Kidney capillary endothelial cell (primary cell): ENCODE measurements at regions not wholly inside any gene's neighbourhood (a gene's known extent, or its start where the extent isn't known, plus 50 kb on each side); places are given as distances from the start of the nearest gene placed in this dataset.
"Not testable (repeated sequence)": the region's sequence is repeated elsewhere in the genome, so short reads cannot be mapped to it uniquely, and the experiment has no call there.

Experiments used
- DNase-seq: peaks from one replicate; pipeline ENCODE4 v3.0.0-alpha.2; 2018; ENCODE audit warnings: low spot score

DNA sequence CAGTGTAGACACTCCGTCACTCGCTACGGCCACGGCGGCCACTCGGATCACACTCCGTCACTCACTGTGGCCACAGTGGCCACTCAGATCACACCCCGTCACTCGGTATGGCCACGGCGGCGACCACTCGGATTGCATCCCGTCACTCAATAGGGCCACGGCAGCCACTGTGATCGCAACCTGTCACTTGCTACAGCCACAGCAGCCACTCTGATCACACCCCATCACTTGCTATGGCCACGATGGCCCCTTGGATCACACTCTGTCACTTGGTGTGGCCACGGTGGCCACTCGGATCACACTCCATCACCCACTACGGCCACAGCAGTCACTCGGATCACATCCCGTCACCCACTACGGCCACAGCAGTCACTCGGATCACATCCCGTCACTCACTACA lies 175.3 kb downstream of the LAT start:
- DNase-seq, result not testable (repeated sequence)

DNA sequence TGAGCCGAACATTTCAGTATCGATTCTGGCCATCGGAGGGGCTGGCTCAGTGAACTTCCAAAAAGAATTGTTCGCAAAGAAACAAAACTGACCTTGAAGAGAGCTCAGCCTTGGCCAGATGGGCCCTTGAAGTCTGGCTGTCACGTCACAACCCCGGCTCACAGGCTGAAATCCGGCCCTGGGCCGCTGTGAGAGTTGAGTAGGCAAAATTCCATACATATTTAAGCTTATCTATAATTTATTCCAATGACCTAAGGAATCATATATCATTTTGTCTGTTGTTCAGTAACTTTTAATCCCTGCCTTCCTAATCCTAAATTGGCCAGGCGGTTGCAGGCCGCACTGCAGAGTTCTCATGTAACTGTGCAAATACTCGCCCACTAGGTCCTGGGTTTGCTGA lies 174.8 kb downstream of the LAT start:
- DNase-seq, result not testable (repeated sequence)

DNA sequence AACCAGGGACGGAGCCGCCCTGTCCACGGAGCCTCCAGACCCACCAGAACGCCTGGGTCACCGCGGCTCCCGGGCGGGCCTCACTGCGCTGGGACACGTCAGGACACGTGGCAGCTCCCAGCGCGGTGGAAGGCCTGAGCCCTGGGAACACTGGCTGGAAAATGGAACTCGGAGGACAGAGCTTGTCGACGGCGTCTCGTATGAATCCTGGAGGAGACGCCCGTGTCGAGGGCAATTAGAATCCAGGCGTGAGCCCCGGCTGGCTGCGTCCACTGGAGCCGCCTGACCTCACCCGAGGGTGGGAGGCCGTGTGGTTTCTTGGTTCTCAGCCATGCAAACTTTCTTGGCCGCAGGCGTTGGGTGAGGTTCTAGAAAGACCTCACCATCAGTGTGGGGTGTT lies 173.9 kb downstream of the LAT start:
- DNase-seq, result no peak

DNA sequence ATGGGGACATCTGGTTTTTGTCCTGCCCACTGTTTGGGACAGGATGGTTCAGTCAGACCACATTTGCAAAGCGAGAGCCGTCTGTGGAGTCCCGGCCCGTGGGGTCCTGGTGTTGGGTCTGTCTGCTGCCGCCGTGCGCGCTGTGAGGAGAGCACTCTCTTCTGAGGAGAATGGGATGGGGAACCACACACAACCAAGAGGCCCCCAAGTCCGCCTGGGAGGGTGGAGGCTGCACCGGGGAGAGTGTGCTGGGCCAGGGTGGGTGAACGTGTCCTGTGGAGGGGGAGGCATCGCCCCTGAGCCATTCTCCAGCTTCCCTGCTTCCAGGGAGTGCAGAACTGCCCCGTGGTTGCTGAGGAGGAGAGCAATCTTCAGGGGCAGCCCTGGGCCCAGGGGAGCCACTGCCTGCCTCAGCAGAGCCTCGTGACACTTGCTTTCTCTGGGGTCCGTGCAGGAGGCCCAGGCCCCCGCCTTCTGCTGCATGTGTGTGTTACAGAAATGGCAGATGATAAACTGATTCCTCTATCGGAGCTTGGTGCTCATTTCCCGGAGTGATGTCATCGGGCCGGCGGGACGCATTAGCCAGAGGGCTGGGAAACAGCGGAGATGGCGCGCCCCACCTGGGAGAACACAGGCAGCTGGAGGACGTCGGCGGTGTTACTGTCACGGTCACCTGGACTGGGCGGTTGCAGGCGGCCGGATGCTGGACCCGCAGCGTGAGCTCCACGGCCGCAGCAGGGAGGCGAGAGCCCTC lies 173.4 kb downstream of the LAT start:
- not testable (repeated sequence) for DNase-seq

DNA sequence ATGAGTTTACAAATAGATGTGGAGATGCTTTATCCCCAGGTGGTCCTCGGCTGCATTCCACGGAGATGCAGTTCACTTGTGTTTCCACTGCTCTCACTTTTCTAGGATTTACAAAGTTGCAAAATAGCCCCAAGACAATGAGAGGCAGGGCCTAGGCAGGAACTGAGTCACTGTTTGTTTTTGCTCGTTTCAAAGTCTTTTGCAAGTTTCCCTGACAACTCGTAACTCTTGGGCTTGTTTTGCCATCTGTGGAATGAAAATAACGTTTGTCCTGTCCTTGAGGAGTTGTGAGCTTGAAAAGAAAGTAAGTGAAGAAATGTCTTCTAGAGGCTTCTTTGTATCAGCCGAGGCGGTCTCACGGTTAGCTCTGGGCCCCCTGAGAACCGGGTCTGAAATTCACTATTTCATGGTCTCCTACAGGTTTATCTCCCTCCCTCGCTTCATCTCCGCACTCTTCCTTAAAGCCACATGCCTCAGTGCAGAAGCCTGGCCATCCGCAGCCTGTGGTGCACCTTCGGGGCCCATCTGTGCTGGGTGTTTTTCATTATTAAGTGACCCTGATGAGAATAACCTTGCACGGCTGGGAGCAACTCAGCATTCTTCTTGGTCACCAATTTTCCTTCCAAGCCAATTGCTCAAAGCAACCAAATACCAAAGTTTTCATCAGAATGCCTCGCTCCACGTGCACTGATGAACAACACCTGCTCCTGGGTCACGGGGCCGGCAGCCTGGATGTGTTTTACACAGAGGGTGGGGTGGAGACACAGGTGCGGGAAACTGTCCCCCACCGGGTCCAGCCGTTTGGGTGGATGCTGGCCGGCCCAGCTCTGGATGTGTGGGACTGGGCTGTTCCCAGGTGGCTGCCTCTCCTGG lies 172.4 kb downstream of the LAT start:
- DNase-seq, result peak; percentile 87

DNA sequence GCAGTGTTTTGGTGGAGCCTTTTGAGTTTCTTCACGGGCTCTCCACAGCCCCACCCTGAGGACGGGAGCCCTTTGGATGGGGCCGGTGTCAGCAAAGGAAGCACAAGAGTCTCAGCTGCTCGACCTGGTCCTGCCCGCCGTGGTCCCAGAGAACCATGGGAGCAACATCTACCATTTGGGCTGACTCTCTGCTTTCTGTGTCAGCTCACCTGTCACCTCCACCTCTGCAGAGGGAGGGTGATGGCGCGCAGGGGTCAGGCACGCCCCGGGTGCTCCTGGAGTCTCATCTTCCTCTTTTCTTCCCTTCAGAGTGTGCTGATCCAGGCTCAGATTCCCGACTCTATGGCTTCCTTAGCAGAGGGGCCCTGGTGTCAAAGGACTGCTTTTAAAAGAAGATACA lies 171.7 kb downstream of the LAT start:
- no peak for DNase-seq

DNA sequence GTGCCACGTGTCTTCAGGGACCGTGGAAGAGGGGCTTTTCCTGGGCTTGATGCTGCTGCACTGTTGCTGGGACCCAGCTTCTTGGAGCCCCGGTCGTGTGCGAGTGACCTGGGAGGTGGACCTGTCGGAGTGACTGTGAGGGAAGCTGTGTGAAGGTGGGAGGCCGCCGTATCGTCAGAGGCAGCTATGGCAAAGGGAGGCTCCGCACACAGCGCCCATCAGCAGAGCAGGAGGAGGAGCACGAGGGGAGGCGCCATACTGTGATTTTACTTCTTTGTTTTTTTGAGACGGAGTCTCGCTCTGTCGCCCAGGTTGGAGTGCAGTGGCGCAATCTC lies 171.0 kb downstream of the LAT start:
- not testable (repeated sequence) for DNase-seq

DNA sequence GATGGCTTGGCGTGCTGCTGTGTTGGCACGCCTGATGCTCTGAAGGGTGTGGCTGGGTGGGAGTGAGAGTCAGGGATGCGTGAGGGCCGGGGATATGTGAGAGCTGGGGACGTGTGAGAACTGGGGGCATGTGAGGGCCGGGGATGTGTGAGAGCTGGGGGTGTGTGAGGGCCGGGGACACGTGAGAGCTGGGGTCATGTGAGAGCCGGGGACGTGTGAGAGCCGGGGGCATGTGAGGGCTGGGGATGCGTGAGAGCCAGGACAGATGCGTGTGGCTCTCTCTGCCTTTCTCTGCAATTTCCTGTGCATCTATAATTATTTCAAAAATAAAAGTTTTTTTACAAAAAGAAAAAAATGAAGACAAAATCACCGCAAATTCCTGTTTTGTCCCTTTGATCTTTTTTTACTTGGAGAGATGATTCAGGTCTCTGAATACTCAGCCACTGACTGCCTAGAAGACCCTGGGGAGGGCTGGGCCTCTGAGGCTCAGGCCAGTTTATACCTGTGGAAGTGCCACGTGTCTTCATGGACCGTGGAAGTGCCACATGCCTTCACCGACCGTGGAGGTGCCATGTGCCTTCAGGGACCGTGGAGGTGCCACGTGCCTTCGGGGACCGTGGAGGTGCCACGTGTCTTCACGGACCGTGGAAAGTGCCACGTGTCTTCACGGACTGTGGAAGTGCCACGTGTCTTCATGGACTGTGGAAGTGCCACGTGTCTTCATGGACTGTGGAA lies 170.4 kb downstream of the LAT start:
- DNase-seq, result not testable (repeated sequence)

DNA sequence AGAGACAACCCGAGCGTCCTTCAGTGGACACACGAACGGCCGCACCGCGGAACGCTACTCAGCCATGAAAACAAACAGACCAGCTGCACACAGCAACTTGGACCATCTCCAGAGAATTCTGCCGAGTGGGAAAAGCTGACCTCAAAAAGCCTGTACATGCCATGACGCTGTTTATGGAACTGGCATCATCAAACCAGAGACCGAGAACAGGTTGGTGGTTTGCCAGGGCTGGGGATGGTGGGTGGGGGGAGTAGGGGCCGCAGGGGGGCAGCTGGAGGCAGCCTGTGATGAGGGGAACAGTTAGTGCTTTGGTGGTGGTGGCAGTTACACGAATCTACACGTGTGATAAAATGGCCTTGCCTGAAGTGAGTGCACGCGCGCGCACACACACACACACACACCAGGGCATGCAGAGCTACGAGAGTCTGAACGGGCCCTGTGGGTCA lies 169.8 kb downstream of the LAT start:
- DNase-seq, result no peak

DNA sequence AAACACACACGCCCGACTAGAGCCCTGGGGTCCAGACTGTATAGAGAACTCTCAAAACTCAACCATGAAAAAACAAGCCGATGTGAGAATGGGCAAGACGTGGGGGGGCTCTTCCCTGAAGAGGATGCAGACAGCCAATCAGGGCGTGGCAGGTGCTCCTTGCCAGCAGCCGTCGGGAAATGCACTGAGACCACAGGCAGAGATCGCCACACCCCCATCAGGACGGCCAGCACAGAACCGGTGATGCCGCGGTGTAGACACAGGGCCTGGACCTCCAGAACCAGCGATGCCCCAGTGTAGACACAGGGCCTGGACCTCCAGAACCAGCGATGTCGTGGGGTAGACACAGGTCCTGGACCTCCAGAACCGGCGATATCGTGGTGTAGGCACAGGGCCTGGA lies 169.2 kb downstream of the LAT start:
- DNase-seq, result no peak

DNA sequence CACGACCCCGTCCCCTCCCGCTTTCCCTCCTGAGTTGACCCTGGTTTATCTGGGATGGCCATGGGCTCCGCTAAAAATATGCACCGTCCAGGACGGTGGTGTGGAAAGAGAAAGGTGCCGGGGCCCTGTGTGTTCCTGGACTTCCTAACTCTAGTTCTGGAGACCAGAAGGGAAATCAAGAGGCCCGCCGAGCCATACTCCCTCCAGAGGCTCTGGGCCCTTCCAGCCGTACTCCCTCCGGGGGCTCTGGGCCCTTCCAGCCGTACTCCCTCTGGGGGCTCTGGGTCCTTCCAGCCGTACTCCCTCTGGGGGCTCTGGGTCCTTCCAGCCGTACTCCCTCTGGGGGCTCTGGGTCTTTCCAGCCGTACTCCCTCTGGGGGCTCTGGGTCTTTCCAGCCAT lies 168.5 kb downstream of the LAT start:
- DNase-seq, result not testable (repeated sequence)

DNA sequence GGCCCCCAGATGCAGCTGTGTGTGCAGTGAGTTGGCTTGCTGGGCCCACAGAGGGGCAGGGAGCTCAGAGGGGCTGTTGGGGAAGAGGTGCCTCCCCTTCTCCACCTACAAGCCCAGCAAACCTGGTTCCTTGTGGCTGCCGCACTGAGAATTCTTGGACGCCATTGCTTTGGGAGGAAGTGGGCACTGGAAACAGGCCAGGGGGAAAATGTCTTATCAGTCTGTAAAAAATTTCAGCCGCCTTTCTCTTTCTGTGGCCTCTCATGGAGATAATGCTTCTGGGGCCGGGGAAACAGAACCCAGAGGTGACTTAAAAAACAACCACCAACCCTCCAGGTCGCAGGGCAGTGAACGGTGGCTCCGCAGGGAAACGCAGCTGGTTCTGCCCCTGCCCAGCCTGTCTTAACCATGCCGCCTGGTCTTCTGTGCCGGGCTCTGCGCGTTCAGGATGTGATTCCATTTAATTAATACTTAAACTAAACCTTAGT lies 167.7 kb downstream of the LAT start:
- not testable (repeated sequence) for DNase-seq

DNA sequence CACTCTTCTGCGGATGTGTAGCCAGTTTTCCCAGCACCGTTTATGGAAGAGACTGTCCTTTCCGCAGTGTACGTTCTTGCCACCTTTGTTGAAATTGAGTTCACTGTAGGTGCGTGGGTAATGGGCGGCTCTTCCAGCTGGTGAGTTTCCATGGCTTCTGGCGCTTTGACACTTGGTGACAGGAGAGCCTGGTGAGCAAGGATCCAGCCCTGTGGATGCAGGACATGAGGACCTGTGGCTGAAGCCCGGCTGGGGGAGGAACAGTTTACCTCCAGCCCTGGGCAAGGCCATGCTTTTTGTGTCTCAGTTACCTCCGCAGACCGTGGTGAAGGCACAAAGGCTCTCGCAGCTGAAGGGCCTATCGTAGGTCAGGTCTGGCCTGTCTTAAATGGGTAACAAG lies 166.5 kb downstream of the LAT start:
- DNase-seq, result no peak

DNA sequence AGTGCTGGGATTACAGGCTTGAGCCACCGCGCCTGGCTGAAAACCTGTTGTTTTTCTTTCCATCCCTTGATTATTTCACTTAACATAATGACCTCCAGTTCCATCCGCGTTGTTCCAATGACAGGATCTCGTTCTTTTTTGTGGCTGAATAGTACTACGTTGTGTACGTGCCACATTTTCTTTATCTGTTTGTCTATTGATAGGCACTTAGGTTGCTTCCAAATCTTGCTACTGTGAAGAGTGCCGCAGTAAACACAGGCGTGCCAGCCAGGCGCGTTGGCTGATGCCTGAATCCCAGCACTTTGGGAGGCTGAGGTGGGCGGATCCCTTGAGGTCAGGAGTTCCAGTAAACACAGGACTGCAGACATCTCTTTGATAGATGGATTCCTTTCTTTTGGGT lies 165.1 kb downstream of the LAT start:
- not testable (repeated sequence) for DNase-seq

DNA sequence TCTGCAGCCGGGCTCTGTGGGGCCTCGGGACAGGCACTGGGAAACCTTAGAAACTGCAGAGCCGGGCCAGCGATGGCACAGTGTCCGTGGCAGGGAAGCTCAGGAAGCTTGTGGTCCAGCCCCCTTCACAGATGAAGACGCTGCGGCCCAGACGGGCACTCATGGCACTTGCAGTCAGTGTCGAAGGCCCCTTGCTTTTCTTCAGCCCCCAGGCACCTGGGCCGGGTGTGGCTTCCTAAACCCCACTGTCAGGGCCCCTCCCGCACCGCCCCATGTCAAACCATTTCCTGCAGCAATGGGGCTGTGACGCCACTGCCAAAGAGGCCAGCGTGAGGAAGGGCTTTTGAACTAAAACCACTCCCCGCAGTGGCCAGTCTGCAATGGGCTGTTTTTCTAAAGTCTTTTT lies 164.0 kb downstream of the LAT start:
- DNase-seq, result no peak

DNA sequence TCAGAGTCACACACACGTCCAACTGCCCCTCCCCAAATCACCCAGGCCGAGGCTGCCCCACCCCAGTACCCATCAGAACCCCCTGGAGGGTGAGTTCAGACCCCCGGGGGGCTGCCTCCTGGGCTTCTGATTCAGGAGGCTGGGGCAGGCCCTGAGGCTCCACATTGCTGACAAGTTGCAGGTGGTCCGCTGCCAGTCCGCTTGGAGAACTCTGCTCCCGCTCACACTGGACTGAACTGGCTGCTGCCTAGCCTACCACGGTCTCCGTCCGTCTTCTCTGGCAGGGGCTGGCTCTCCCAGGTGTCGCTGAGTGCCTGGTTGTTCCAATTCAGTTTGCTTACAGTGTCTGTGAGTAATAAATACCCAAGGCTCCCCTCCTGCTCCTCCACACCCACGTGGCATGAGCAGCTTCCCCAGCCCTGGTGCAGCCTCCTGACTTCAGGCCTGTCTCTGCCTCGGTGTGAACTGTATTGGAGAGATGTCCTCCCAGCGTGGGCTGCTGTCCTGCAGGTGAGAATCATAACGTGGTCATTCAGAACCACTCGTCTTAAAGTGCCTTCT lies 163.4 kb downstream of the LAT start:
- no peak for DNase-seq

DNA sequence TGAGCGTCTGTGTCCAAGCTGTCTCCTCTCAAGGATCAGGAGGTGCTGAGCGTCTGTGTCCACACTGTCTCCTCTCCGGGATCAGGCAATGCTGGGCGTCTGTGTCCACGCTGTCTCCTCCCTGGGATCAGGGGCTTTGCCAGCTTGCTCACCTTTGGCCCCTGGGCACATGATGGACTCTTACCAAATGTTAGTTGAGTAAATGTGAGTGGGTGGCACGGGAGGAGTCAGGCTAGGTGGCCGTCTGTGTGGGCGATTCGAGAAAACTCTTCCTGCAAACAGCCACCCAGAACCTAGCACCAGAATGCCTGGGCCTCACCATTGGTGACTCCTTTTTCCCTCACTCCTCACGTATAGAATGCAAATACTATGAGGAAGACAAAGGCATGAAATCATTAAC lies 162.9 kb downstream of the LAT start:
- not testable (repeated sequence) for DNase-seq

DNA sequence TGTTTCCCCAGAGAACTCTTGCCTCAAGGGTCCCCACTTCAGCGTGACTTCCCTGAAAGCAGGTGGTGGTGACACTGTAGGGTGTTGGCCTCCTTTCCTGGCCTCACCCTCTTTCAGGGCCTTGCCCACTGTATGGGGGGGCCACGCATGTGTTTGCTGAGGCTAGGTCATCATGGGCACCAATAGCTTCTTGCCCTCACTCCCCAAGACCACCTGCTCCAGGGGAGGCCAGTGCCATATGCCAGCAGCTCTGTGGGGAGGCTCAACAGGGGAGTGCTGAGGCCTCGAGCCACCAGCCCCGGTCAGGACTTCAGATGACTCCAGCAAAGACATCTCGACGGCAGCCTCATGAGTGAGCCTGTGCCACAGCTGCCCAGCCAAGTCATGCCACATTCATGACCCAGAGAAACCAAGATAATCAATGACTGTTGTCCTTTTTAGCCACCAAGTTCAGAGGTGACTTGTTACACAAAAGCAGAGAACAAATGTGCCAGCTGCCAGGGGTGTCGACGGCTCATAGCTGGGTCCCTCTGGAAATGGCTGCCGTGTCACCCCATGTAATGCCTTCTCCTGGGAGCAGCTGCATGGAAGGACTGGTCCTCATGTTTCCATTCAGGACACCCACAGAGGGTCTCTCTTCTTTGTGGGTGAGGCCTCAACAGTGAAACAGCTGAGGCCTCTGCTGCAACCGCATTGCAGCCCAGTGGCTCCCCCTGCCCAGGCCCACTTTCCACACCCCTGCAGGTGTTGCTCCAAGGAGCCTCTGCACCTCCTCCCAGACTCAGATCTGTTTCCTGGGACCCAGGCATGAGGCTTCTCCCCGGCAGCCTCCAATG lies 162.2 kb downstream of the LAT start:
- DNase-seq, result not testable (repeated sequence)

DNA sequence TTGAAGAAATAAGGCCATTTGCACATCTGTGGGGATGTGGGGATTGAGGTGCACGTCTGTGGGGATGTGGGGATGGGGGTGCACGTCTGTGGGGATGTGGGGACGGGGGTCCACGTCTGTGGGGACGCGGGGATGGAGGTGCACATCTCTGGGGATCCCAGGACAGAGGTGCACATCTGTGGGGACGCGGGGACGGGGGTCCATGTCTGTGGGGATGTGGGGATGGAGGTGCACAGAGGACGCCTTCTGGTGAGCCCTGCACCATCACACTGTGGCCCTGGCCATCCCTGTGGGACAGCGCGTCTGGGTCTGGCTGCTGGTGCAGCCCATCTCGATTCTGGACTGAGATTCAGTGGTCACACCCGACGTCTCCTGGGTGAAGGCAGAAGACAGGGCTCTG lies 161.4 kb downstream of the LAT start:
- DNase-seq, result no peak

DNA sequence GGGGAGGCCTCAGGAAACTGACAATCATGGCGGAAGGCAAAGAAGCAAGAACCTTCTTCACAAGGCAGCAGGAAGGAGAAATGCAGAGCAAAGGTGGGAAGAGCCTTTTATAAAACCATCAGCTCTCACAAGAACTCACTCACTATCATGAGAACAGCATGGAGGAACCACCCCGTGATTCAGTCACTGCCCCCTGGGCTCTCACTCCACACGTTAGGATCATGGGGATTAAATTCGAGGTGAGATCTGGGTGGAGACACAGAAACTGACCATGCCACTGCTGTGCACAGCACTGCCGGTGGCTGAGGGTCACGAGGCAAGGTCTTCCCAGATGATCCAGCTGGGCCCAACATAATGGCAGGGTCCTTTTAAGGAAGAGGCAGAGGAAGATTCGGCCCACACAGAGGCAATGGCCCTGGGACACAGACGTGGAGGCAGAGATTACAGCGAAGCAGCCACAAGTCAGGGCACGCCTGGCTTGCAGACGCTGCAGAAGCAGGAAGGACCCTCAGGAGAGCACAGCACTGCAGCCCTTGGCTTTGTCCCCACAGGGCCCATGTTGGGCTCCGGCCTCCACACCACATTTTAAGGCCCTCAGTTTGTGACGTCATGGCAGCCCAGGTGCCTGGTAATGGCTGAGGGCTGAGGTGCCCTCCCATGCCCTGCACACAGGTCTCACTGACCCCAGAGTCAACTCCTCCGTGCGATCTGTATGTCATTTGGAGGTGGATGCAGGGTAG lies 160.8 kb downstream of the LAT start:
- DNase-seq, result not testable (repeated sequence)

DNA sequence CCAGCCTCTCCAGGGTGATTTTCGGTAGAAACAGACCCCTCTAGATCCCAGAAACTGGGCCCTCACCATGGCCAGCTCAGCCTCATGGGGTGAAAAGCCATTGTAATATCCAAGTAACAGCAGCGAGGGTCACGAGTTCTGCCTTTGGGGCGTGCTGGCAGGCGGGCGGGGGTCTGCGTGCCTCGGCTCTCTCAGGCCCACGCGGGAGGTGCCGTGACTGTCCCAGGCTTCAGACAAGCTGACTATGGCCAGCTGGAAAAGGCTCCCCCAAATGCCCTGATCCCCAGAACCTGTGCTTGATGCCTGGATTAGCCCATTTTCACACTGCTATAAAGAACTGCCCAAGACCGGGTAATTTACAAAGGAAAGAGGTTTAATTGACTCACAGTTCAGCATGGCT lies 160.2 kb downstream of the LAT start:
- not testable (repeated sequence) for DNase-seq
